Sigmoid colon (tissue), 4 donors: ENCODE measurements at regions not wholly inside any gene's neighbourhood (a gene's known extent, or its start where the extent isn't known, plus 50 kb on each side); places are given as distances from the start of the nearest gene placed in this dataset.

Source experiments
- POLR2A ChIP-seq, 2 donors: fragments of 450-650 bp; IDR thresholded peaks; one replicate each; pipeline ENCODE4 v1.6.1; 2016; ENCODE audit warnings: antibody characterized with exemption in 2 of 2, mild to moderate bottlenecking in 2 of 2, moderate library complexity in 2 of 2
- POLR2AphosphoS5 ChIP-seq, 4 donors: sonication (generic); formaldehyde crosslinking; IDR thresholded peaks; one replicate each; pipeline ENCODE4 v1.6.1; 2017; ENCODE audit warnings: antibody characterized with exemption in 4 of 4
- TF ChIP-seq, protein P1 (sequence below), 4 experiments: fragments of 450-650 bp in 3 of 4; fragments of 200-600 bp in 1 of 4; IDR thresholded peaks; one replicate each; pipeline ENCODE4 v1.5.1; 2016 to 2019; ENCODE audit warnings: antibody characterized with exemption in 4 of 4, mild to moderate bottlenecking in 3 of 4, moderate library complexity in 2 of 4

DNA sequence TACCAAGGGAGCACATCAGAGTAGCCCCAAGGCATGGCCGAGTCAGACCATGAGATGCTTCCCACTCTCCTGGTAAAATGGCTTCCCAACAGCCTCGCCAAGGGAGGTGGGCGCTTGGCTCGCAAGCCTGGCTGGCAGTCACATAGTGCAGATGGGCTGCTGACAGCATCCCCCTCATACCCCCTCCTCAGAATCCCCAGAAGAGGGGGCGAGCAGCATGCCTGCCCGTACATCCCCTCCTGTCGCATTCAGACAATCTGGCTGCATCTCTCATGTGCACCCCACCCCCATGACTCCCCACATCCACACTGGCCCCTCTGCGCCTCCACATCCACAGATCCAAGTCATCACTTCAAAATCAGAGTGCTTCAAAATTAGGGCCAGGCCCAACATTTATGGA is 54.0 kb upstream of the CES5A start:
- TF ChIP-seq, protein P1, sequence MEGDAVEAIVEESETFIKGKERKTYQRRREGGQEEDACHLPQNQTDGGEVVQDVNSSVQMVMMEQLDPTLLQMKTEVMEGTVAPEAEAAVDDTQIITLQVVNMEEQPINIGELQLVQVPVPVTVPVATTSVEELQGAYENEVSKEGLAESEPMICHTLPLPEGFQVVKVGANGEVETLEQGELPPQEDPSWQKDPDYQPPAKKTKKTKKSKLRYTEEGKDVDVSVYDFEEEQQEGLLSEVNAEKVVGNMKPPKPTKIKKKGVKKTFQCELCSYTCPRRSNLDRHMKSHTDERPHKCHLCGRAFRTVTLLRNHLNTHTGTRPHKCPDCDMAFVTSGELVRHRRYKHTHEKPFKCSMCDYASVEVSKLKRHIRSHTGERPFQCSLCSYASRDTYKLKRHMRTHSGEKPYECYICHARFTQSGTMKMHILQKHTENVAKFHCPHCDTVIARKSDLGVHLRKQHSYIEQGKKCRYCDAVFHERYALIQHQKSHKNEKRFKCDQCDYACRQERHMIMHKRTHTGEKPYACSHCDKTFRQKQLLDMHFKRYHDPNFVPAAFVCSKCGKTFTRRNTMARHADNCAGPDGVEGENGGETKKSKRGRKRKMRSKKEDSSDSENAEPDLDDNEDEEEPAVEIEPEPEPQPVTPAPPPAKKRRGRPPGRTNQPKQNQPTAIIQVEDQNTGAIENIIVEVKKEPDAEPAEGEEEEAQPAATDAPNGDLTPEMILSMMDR (IDR thresholded peaks at IDR 0.05): no peak
- no peak for TF ChIP-seq POLR2A (IDR thresholded peaks at IDR 0.05)
- TF ChIP-seq POLR2AphosphoS5 (IDR thresholded peaks at IDR 0.05): no peak
